IMR-90 (cell line): ENCODE measurements at regions not wholly inside any gene's neighbourhood (a gene's known extent, or its start where the extent isn't known, plus 50 kb on each side); places are given as distances from the start of the nearest gene placed in this dataset.

Source experiments
- ATAC-seq: fragments of 200-7000 bp; cut with Tn5 transposase; 2 replicates; pipeline ENCODE4 v1.9.1; 2020; ENCODE audit warnings: low read depth, mild to moderate bottlenecking, moderate library complexity
- BruUV-seq: library from RNA; stranded (reverse); fragments of 400-500 nt; replicated peaks from 2 replicates; lab custom pipeline; 2021; lab: Mats Ljungman, UMichigan
- CTCF ChIA-PET: fragments of 300-600 bp; formaldehyde crosslinking; extraction: SDS; loops from one replicate; lab custom pipeline; 2021; ENCODE audit warnings: antibody characterized with exemption; lab: Yijun Ruan, JAX
- POLR2A ChIA-PET: fragments of 300-600 bp; sonication (Branson Sonifier 250); formaldehyde crosslinking; loops from one replicate; lab custom pipeline; 2022; ENCODE audit warnings: antibody characterized with exemption; ENCODE audit not compliant: unreplicated experiment; lab: Charles Lee
- DNase-seq: peaks from one replicate; pipeline ENCODE4 v3.0.0; 2013
- H2AFZ ChIP-seq: replicated peaks from 2 replicates; pipeline ENCODE3; 2013; ENCODE audit warnings: low read length, mild to moderate bottlenecking; ENCODE audit not compliant: poor library complexity
- H2AK5ac ChIP-seq: 2 replicates; pipeline ENCODE4 v1.6.1; 2013; ENCODE audit warnings: low read depth, low read length, inconsistent platforms
- H2AK9ac ChIP-seq: replicated peaks from 2 replicates; pipeline ENCODE3; 2013; ENCODE audit warnings: mild to moderate bottlenecking, low read depth, low read length, moderate library complexity; ENCODE audit not compliant: poor library complexity
- H2BK120ac ChIP-seq: 2 replicates; pipeline ENCODE4 v1.6.1; 2013; ENCODE audit warnings: low read depth, low read length, inconsistent platforms
- H2BK15ac ChIP-seq: 3 replicates; pipeline ENCODE4 v1.6.1; 2013; ENCODE audit warnings: low read depth, low read length, inconsistent platforms
- H2BK20ac ChIP-seq: 2 replicates; pipeline ENCODE4 v1.6.1; 2013; ENCODE audit warnings: low read depth, mild to moderate bottlenecking, inconsistent platforms, low read length, moderate library complexity
- H2BK5ac ChIP-seq: 2 replicates; pipeline ENCODE4 v1.6.1; 2013; ENCODE audit warnings: mild to moderate bottlenecking, low read depth, low read length, inconsistent platforms; ENCODE audit not compliant: poor library complexity, severe bottlenecking
- H3K14ac ChIP-seq: replicated peaks from 2 replicates; pipeline ENCODE4 v1.6.1; 2013; ENCODE audit warnings: low read depth, low read length, inconsistent platforms
- H3K18ac ChIP-seq: 2 replicates; pipeline ENCODE4 v1.6.1; 2013; ENCODE audit warnings: low read depth, low read length, control low read depth
- H3K23ac ChIP-seq: 2 replicates; pipeline ENCODE4 v1.6.1; 2013; ENCODE audit warnings: low read depth, low read length, inconsistent platforms
- H3K27ac ChIP-seq: 2 replicates; pipeline ENCODE4 v1.5.1; 2013; ENCODE audit warnings: mild to moderate bottlenecking, control low read depth, low read length; ENCODE audit not compliant: insufficient read depth
- H3K27me3 ChIP-seq: 2 replicates; pipeline ENCODE4 v1.6.1; 2013; ENCODE audit warnings: low read length; ENCODE audit not compliant: control insufficient read depth, insufficient read depth
- H3K36me3 ChIP-seq: 2 replicates; pipeline ENCODE4 v1.6.1; 2013; ENCODE audit warnings: low read length, mixed read lengths; ENCODE audit not compliant: control insufficient read depth, insufficient read depth
- H3K4ac ChIP-seq: 2 replicates; pipeline ENCODE4 v1.6.1; 2013; ENCODE audit warnings: low read depth, low read length, inconsistent platforms
- H3K4me1 ChIP-seq: 2 replicates; pipeline ENCODE4 v1.6.1; 2013; ENCODE audit warnings: low read length, mixed read lengths; ENCODE audit not compliant: control insufficient read depth, insufficient read depth
- H3K4me2 ChIP-seq: 2 replicates; pipeline ENCODE4 v1.6.1; 2013; ENCODE audit warnings: low read depth, mild to moderate bottlenecking, control low read depth, low read length, moderate library complexity
- H3K4me3 ChIP-seq: 2 replicates; pipeline ENCODE4 v1.5.1; 2013; ENCODE audit warnings: low read depth, mild to moderate bottlenecking, control low read depth, low read length, moderate library complexity; ENCODE audit not compliant: insufficient read depth
- H3K56ac ChIP-seq: 2 replicates; pipeline ENCODE4 v1.6.1; 2013; ENCODE audit warnings: low read length, inconsistent platforms; ENCODE audit not compliant: insufficient read depth; ENCODE audit errors: extremely low read depth
- H3K79me1 ChIP-seq, 2 experiments: 2 replicates each; pipeline ENCODE4 v1.6.1; 2013; ENCODE audit warnings: low read length in 2 of 2, inconsistent platforms in 1 of 2, low read depth in 1 of 2
- H3K9ac ChIP-seq: 2 replicates; pipeline ENCODE4 v1.6.1; 2013; ENCODE audit warnings: low read depth, low read length, control low read depth
- H3K9me1 ChIP-seq: 2 replicates; pipeline ENCODE4 v1.6.1; 2013; ENCODE audit warnings: low read length, inconsistent platforms; ENCODE audit not compliant: insufficient read depth
- H3K9me3 ChIP-seq: 2 replicates; pipeline ENCODE4 v1.6.1; 2013; ENCODE audit warnings: low read length; ENCODE audit not compliant: control insufficient read depth, insufficient read depth
- H4K20me1 ChIP-seq: 2 replicates; pipeline ENCODE4 v1.6.1; 2013; ENCODE audit warnings: low read length, inconsistent platforms; ENCODE audit not compliant: insufficient read depth
- H4K5ac ChIP-seq: 2 replicates; pipeline ENCODE4 v1.6.1; 2013; ENCODE audit warnings: mild to moderate bottlenecking, low read depth, low read length, control low read depth
- H4K8ac ChIP-seq, 2 experiments: 2 replicates each; pipeline ENCODE4 v1.6.1; 2013; ENCODE audit warnings: low read depth in 2 of 2, low read length in 2 of 2, control low read depth in 1 of 2, inconsistent platforms in 1 of 2
- H4K91ac ChIP-seq: 2 replicates; pipeline ENCODE4 v1.6.1; 2013; ENCODE audit warnings: low read depth, low read length, inconsistent platforms; ENCODE audit not compliant: insufficient read depth
- BHLHE40 ChIP-seq: fragments of 150-350 bp; IDR thresholded peaks from 2 replicates; pipeline ENCODE4 v1.6.1; 2016; ENCODE audit warnings: mild to moderate bottlenecking, low read depth, low read length
- CEBPB ChIP-seq: IDR thresholded peaks from 2 replicates; pipeline ENCODE4 v1.6.1; 2012; ENCODE audit warnings: low read depth, low read length, improper control_type of control experiment
- CHD1 ChIP-seq: IDR thresholded peaks from 2 replicates; pipeline ENCODE4 v1.6.1; 2012; ENCODE audit warnings: low read depth, low read length, improper control_type of control experiment
- FOS ChIP-seq: fragments of 150-350 bp; IDR thresholded peaks from 2 replicates; pipeline ENCODE4 v1.6.1; 2016; ENCODE audit warnings: low read depth, low read length
- MAFK ChIP-seq: IDR thresholded peaks from 2 replicates; pipeline ENCODE4 v1.6.1; 2012; ENCODE audit warnings: low read depth, low read length, improper control_type of control experiment
- MAZ ChIP-seq: IDR thresholded peaks from 2 replicates; pipeline ENCODE4 v1.6.1; 2012; ENCODE audit warnings: low read depth, mild to moderate bottlenecking, low read length, improper control_type of control experiment, moderate library complexity, borderline replicate concordance
- MXI1 ChIP-seq: IDR thresholded peaks from 2 replicates; pipeline ENCODE4 v1.6.1; 2012; ENCODE audit warnings: low read depth, mild to moderate bottlenecking, low read length, moderate library complexity, borderline replicate concordance
- NFE2L2 ChIP-seq: fragments of 150-350 bp; IDR thresholded peaks from 2 replicates; pipeline ENCODE4 v1.6.1; 2016; ENCODE audit warnings: low read depth, mild to moderate bottlenecking, low read length
- POLR2A ChIP-seq: IDR thresholded peaks from 2 replicates; pipeline ENCODE4 v1.6.1; 2012; ENCODE audit warnings: mild to moderate bottlenecking, low read depth, low read length
- RCOR1 ChIP-seq: IDR thresholded peaks from 2 replicates; pipeline ENCODE4 v1.6.1; 2012; ENCODE audit warnings: mild to moderate bottlenecking, low read length, improper control_type of control experiment; ENCODE audit not compliant: insufficient replicate concordance
- RFX5 ChIP-seq: IDR thresholded peaks from 2 replicates; pipeline ENCODE4 v1.8.0; 2012; ENCODE audit warnings: low read depth, mild to moderate bottlenecking, low read length, moderate library complexity
- SMC3 ChIP-seq: fragments of 150-350 bp; IDR thresholded peaks from 2 replicates; pipeline ENCODE4 v1.6.1; 2016; ENCODE audit warnings: low read depth, mild to moderate bottlenecking, antibody characterized with exemption, low read length, moderate library complexity
- WGBS, 2 experiments: methylation state at CpG; one replicate each; pipeline versions ENCODE4 v1.1.5 to v1.1.7; 2013; ENCODE audit warnings: missing lambda C conversion rate in 2 of 2; ENCODE audit not compliant: insufficient read length in 1 of 2; ENCODE audit errors: extremely low coverage in 2 of 2; 5-methylcytosine and 5-hydroxymethylcytosine counted together
- dilution Hi-C: fragments of 300-500 bp; cut with HindIII; formaldehyde crosslinking; loops from one replicate; pipeline ENCODE4 v1.14.3; 2018; ENCODE audit warnings: low sequenced_read_pairs; ENCODE audit not compliant: unreplicated experiment
- in situ Hi-C: fragments of 300-500 bp; cut with MboI; formaldehyde crosslinking; loops from 3 replicates; pipeline ENCODE4 v1.14.3; 2019; ENCODE audit warnings: low sequenced_read_pairs, inconsistent platforms, mixed read lengths
- intact Hi-C: fragments of 100-400 bp; cut with micrococcal nuclease; formaldehyde crosslinking; loops from 2 replicates; pipeline ENCODE4 v1.10.0; 2022
- TF ChIP-seq, protein P1 (sequence below): fragments of 150-350 bp; IDR thresholded peaks from 2 replicates; pipeline ENCODE4 v1.6.1; 2017; ENCODE audit warnings: mild to moderate bottlenecking, antibody characterized with exemption, low read length, low read depth

DNA sequence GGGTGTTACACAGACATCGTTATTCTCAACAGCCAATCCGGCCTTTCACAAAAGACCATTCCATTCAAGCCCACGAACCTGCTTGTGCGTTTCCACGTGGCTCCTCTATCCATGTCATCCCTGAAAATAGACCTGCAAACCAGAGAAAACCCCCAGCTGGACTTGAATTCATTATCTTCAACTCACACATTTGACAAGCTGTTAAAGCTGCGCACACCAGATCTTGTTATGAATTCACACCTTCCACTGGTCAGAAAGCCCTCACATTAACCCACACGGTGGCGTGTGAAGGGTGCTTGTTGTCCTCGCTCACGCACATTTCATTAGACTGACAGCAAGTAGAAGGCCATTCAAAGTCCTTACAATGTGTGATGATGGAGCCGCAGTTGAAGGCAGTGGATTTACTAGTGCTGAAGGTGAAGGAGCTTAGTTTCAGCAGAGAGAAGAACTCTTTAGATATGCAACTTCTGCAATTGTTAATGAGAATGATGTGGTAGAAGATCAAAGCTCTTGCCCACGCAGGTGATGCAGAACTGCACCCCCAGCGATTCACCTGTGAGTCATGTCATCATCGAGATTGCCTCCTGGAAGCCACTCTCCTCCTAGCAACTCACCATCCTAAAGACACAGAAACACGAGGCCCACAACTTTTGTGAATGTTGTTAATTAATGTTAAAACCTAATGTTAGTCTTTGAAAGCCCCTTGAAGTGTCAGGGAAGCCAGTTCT, 224.8 kb upstream of the SOX11 start:
- Histone ChIP-seq H3K4me3 (no peak overlapping the region), H3K9me3 (no peaks in the 10 kb centered on the region), H3K9ac (no peak overlapping the region), H3K27ac (no peak overlapping the region), H4K5ac (no peak overlapping the region), H3K23ac (no peak overlapping the region), H2BK120ac (no peak overlapping the region), H2AK9ac (no peak overlapping the region), H3K36me3 (no peaks in the 10 kb centered on the region), H3K4me2 (no peak overlapping the region), H4K91ac (no peak overlapping the region), H2AK5ac (no peak overlapping the region), H3K18ac (no peak overlapping the region), H3K14ac (no peak overlapping the region), H3K4ac (no peak overlapping the region), H3K79me1 (no peaks in the 10 kb centered on the region), H3K9me1 (no peaks in the 10 kb centered on the region), H2AFZ (no peak overlapping the region), H3K27me3 (no peaks in the 10 kb centered on the region), H4K8ac (no peak overlapping the region), H2BK5ac (no peak overlapping the region), H3K4me1 (no peaks in the 10 kb centered on the region), H2BK15ac (no peak overlapping the region), H2BK20ac (no peak overlapping the region), H4K20me1 (no peaks in the 10 kb centered on the region), H3K56ac (no peak overlapping the region)
- dilution Hi-C loops = no loop called here
- no CpG with 5 or more reads among the region's 15 CpGs for WGBS, 2 experiments
- intact Hi-C loops = no loop called here
- POLR2A ChIA-PET = no interaction called here
- ATAC-seq (no peak), DNase-seq (no peak)
- BruUV-seq = no TSS peak
- CTCF ChIA-PET = interaction anchor here (0.6 kb wide), 1 partner anchor 393 kb away, joined by 4 read pairs; no protein-coding TSS in a partner anchor
- in situ Hi-C loops = no loop called here
- no peak for TF ChIP-seq CHD1
- TF ChIP-seq SMC3 = no peak
- no peak for TF ChIP-seq POLR2A
- no peak for TF ChIP-seq RCOR1
- no peak for TF ChIP-seq RFX5
- no peak for TF ChIP-seq BHLHE40
- no peak for TF ChIP-seq NFE2L2
- TF ChIP-seq MAFK = no peak
- TF ChIP-seq FOS = no peak
- no peak for TF ChIP-seq CEBPB
- no peak for TF ChIP-seq MAZ
- TF ChIP-seq, protein P1, sequence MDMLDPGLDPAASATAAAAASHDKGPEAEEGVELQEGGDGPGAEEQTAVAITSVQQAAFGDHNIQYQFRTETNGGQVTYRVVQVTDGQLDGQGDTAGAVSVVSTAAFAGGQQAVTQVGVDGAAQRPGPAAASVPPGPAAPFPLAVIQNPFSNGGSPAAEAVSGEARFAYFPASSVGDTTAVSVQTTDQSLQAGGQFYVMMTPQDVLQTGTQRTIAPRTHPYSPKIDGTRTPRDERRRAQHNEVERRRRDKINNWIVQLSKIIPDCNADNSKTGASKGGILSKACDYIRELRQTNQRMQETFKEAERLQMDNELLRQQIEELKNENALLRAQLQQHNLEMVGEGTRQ = no peak
- no peak for TF ChIP-seq MXI1
